Transverse colon (tissue), 4 donors: ENCODE measurements at regions not wholly inside any gene's neighbourhood (a gene's known extent, or its start where the extent isn't known, plus 50 kb on each side); places are given as distances from the start of the nearest gene placed in this dataset.

Experiments used
- DNase-seq: peaks from one replicate; pipeline ENCODE4 v3.0.0-alpha.2; 2019
- H3K27ac ChIP-seq, 4 donors: fragments of 200-600 bp; sonication (generic); 2 replicates each; pipeline ENCODE4 v1.5.1; 2016 to 2018; ENCODE audit warnings: inconsistent platforms in 4 of 4
- H3K27me3 ChIP-seq: fragments of 200-600 bp; sonication (generic); 2 replicates; pipeline ENCODE4 v1.5.1; 2017; ENCODE audit warnings: inconsistent platforms
- H3K36me3 ChIP-seq, 4 donors: fragments of 200-600 bp; sonication (generic); 2 replicates each; pipeline ENCODE4 v1.5.1; 2017 to 2019; ENCODE audit warnings: inconsistent platforms in 4 of 4
- H3K4me1 ChIP-seq, 4 donors: fragments of 200-600 bp; sonication (generic); 2 replicates each; pipeline ENCODE4 v1.5.1; 2017 to 2020; ENCODE audit warnings: inconsistent platforms in 4 of 4
- H3K4me3 ChIP-seq, 4 donors: fragments of 200-600 bp; sonication (generic); 1 replicate in 1 of 4; 2 replicates in 3 of 4; pipeline versions ENCODE4 v1.5.1 to v1.6.1; 2017 to 2019; ENCODE audit warnings: inconsistent platforms in 4 of 4
- H3K9me3 ChIP-seq, 2 donors: fragments of 200-600 bp; sonication (generic); 2 replicates each; pipeline ENCODE4 v1.5.1; 2017 to 2019; ENCODE audit warnings: inconsistent platforms in 2 of 2
- CTCF ChIP-seq, 5 experiments: fragments of 200-600 bp in 3 of 5; fragments of 450-650 bp in 2 of 5; sonication (generic) in 3 of 5; IDR thresholded peaks; 1 replicate in 2 of 5; 2 replicates in 3 of 5; pipeline ENCODE4 v1.5.1; 2016 to 2017; ENCODE audit warnings: antibody characterized with exemption in 5 of 5, inconsistent platforms in 3 of 5, mild to moderate bottlenecking in 2 of 5, moderate library complexity in 1 of 5
- EP300 ChIP-seq: sonication (generic); formaldehyde crosslinking; IDR thresholded peaks from one replicate; pipeline ENCODE4 v1.6.1; 2017; ENCODE audit warnings: antibody characterized with exemption, low read depth
- POLR2A ChIP-seq: fragments of 450-650 bp; IDR thresholded peaks from one replicate; pipeline ENCODE4 v1.6.1; 2016; ENCODE audit warnings: antibody characterized with exemption, mild to moderate bottlenecking, moderate library complexity
- POLR2AphosphoS5 ChIP-seq, 3 donors: sonication (generic); formaldehyde crosslinking; IDR thresholded peaks; one replicate each; pipeline ENCODE4 v1.6.1; 2016; ENCODE audit warnings: antibody characterized with exemption in 3 of 3
- WGBS, 2 donors: methylation state at CpG; one replicate each; pipeline ENCODE4 v1.1.5; 2018; ENCODE audit warnings: low coverage in 1 of 2; 5-methylcytosine and 5-hydroxymethylcytosine counted together
- in situ Hi-C, 4 donors: fragments of 200-750 bp; cut with MboI; loops; one replicate each; pipeline versions ENCODE4 v1.15.0 to v1.15.1; 2017; ENCODE audit warnings: low sequenced_read_pairs in 3 of 4, low pct_ligation_motif_present in 1 of 4, low pct_unique_long_range_greater_than_20kb in 1 of 4
- intact Hi-C: fragments of 100-400 bp; cut with DNase I; formaldehyde crosslinking; loops from one replicate; pipeline ENCODE4 v1.15.1; 2023; ENCODE audit warnings: low total_unique reads

DNA sequence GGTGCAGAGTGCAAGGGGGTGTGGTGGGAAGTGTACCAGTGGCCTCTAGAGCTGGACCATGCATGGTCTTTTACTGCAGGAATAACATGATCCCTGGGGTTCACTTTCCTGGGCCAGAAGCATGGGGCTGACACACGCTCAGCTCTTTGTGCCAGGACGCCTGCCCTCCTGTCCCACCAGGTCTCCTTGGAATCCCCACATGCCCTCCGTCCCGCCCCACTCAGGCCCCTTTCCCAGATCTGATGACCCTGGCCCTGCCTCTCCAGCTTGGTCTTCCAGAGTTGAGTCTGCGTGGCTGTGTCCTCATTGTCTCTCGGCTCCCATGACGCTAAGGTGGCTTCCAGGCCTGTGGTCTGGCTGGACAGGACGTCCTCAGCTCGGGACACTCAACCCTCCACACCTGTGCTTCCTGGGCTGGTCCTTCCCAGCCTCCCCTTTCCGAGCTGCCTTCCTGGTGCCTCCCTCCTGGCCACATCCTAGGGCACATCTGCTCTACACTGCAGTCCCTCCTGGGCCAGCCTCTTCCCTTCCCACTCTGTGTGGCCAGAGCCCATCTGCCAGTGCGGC is 249.5 kb upstream of the SHH start:
- Histone ChIP-seq H3K9me3 (no peaks in the 10 kb centered on the region), H3K4me3 (no peak overlapping the region), H3K36me3 (no peaks in the 10 kb centered on the region), H3K27me3 (no peaks in the 10 kb centered on the region), H3K27ac (no peak overlapping the region), H3K4me1 (peaks cover 0 to 8% (median 0%) of the 10 kb centered on the region in 4 donors)
- in situ Hi-C loops: no loop called here
- intact Hi-C loops: no loop called here
- DNase-seq: no peak
- WGBS, 2 donors: 89% methylated on average over 11 of the region's 11 CpGs; no CpG with 5 or more reads in 1 of the 2 donors
- TF ChIP-seq EP300: no peak
- TF ChIP-seq POLR2AphosphoS5 (IDR thresholded peaks at IDR 0.05): no peak
- no peak for TF ChIP-seq POLR2A
- TF ChIP-seq CTCF (IDR thresholded peaks at IDR 0.05): no peak

DNA sequence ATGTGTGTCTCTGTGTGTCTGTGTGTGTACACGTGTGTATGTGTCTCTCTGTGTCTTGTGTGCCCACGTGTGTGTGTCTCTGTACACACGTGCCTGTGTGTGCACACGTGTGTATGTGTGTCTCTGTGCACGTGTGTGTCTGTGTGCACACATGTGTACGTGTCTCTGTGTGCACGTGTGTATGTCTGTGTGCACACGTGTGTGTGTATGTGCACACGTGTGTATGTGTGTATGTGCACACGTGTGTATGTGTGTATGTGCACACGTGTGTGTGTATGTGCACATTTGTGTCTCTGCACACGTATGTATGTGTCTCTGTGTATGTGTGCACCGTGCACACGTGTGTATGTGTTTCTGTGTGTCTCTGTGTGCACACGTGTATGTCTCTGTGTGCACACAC is 248.7 kb upstream of the SHH start:
- H3K36me3 ChIP-seq: no peaks in the 10 kb centered on the region
- no peak for TF ChIP-seq POLR2A
- TF ChIP-seq EP300: no peak
- no peak for TF ChIP-seq POLR2AphosphoS5 (IDR thresholded peaks at IDR 0.05)
- TF ChIP-seq CTCF (IDR thresholded peaks at IDR 0.05): no peak
- H3K27ac ChIP-seq: no peak overlapping the region
- intact Hi-C loops: no loop called here
- in situ Hi-C loops: no loop called here
- peaks cover 0 to 8% (median 0%) of the 10 kb centered on the region in 4 donors for H3K4me1 ChIP-seq
- WGBS, 2 donors: 90% methylated on average over 8 to 14 of the region's 15 CpGs
- no peaks in the 10 kb centered on the region for H3K9me3 ChIP-seq
- H3K4me3 ChIP-seq: no peak overlapping the region
- DNase-seq: no peak
- H3K27me3 ChIP-seq: no peaks in the 10 kb centered on the region

DNA sequence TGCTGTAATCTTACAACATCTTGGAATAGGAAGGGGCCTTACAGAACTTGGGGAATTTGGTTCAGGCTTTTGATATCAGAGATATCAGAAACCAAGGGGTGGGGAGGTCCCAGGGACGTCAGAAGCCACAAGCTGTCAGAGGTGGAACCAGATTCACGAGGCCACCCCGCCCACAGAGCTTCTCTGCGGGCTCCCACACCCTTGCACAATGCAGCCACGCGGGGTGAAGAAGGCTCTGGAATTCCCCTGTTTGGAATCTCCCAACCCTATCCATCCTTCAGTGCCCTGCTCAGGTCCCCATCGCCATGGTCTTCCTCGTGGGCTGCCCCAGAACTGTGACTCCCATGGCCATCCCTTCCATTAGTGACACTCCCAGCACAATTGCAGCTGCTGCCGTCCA is 247.1 kb upstream of the SHH start:
- H3K4me1 ChIP-seq: no peaks in the 10 kb centered on the region
- no peak overlapping the region for H3K27ac ChIP-seq
- in situ Hi-C loops: no loop called here
- H3K36me3 ChIP-seq: no peaks in the 10 kb centered on the region
- TF ChIP-seq CTCF (IDR thresholded peaks at IDR 0.05) (no peak), POLR2A (no peak), POLR2AphosphoS5 (IDR thresholded peaks at IDR 0.05) (no peak), EP300 (no peak)
- H3K4me3 ChIP-seq: no peak overlapping the region
- no peaks in the 10 kb centered on the region for H3K9me3 ChIP-seq
- DNase-seq: no peak
- H3K27me3 ChIP-seq: no peaks in the 10 kb centered on the region
- 76% methylated on average over 9 of the region's 9 CpGs; no CpG with 5 or more reads in 1 of the 2 donors for WGBS, 2 donors
- intact Hi-C loops: no loop called here

DNA sequence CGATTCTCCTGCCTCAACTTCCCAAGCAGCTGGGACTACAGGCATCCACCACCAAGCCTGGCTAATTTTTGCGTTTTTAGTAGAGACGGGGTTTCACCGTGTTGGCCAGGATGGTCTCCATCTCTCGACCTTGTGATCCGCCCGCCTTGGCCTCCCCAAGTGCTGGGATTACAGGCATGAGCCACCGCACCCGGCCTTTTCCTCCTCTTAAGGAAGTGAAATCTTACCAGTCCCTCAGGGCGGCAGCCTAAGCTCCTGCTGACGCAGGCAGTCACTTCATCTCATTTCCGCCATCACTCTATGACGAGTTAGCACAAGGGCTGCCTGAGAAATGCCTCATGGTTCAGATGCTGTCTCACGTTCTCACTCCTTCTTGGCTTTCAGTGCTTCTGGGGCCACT is 246.0 kb upstream of the SHH start:
- WGBS, 2 donors: 88 to 95% methylated on average over 11 to 14 of the region's 14 CpGs
- Histone ChIP-seq H3K27ac (no peak overlapping the region), H3K4me1 (no peaks in the 10 kb centered on the region), H3K9me3 (no peaks in the 10 kb centered on the region), H3K4me3 (no peak overlapping the region), H3K27me3 (no peaks in the 10 kb centered on the region), H3K36me3 (no peaks in the 10 kb centered on the region)
- no peak for TF ChIP-seq POLR2A
- no peak for TF ChIP-seq EP300
- TF ChIP-seq POLR2AphosphoS5 (IDR thresholded peaks at IDR 0.05): no peak
- no peak for TF ChIP-seq CTCF (IDR thresholded peaks at IDR 0.05)
- in situ Hi-C loops (no loop called here), intact Hi-C loops (no loop called here)
- DNase-seq: no peak
